ENCODE measurements at regions not wholly inside any gene's neighbourhood (a gene's known extent, or its start where the extent isn't known, plus 50 kb on each side); places are given as distances from the start of the nearest gene placed in this dataset.

- Mint-ChIP-seq H3K36me3 (ENCODE audit: low read depth) (peaks cover 7% of the 10 kb centered on the region), H3K4me1 (ENCODE audit: low read depth) (peaks cover 8% of the 10 kb centered on the region), H3K27me3 (ENCODE audit: low read depth) (peaks cover 15% of the 10 kb centered on the region), H3K9me3 (peaks cover 21% of the 10 kb centered on the region), H3K4me3 (no peak overlapping the region), H3K27ac (no peak overlapping the region)
- CTCF ChIA-PET: no interaction called here
- intact Hi-C loops (cut with micrococcal nuclease): no loop called here
- no peak for DNase-seq
Observed at GRCh38 chr7:155184923-155185322, 112.8 kb upstream of the INSIG1 start.

GRCh38 chr7:155187061-155187785, 110.5 kb upstream of the INSIG1 start:
- CTCF ChIA-PET: interaction anchor here (1.0 to 1.2 kb wide), 3 partner anchors 10 to 158 kb away, joined by 3 read pairs; no protein-coding TSS in a partner anchor
- Mint-ChIP-seq H3K27ac (no peak overlapping the region), H3K4me3 (no peak overlapping the region), H3K4me1 (ENCODE audit: low read depth) (peaks cover 11% of the 10 kb centered on the region), H3K36me3 (ENCODE audit: low read depth) (peaks cover 7% of the 10 kb centered on the region), H3K9me3 (peaks cover 21% of the 10 kb centered on the region), H3K27me3 (ENCODE audit: low read depth) (peaks cover 12% of the 10 kb centered on the region)
- no peak for DNase-seq
- intact Hi-C loops (cut with micrococcal nuclease): no loop called here

GRCh38 chr7:155188357-155188756, 109.3 kb upstream of the INSIG1 start:
- DNase-seq: no peak
- H3K4me1 Mint-ChIP-seq (ENCODE audit: low read depth): peaks cover 11% of the 10 kb centered on the region
- peaks cover 18% of the 10 kb centered on the region for H3K27me3 Mint-ChIP-seq (ENCODE audit: low read depth)
- CTCF ChIA-PET: interaction anchor here (1.5 kb wide), 1 partner anchor 169 kb away, joined by 4 read pairs; no protein-coding TSS in a partner anchor
- no peak overlapping the region for H3K4me3 Mint-ChIP-seq
- intact Hi-C loops (cut with micrococcal nuclease): no loop called here
- peaks cover 7% of the 10 kb centered on the region for H3K36me3 Mint-ChIP-seq (ENCODE audit: low read depth)
- no peak overlapping the region for H3K27ac Mint-ChIP-seq
- peaks cover 21% of the 10 kb centered on the region for H3K9me3 Mint-ChIP-seq

- DNase-seq: no peak
- Mint-ChIP-seq H3K27ac (no peak overlapping the region), H3K27me3 (ENCODE audit: low read depth) (peaks cover 18% of the 10 kb centered on the region)
Observed at GRCh38 chr7:155188821-155189581, 108.7 kb upstream of the INSIG1 start.

GRCh38 chr7:155189590-155189989, 108.1 kb upstream of the INSIG1 start:
- Mint-ChIP-seq H3K4me1 (ENCODE audit: low read depth) (peaks cover 11% of the 10 kb centered on the region), H3K4me3 (no peak overlapping the region), H3K36me3 (ENCODE audit: low read depth) (peaks cover 7% of the 10 kb centered on the region), H3K27me3 (ENCODE audit: low read depth) (peaks cover 15% of the 10 kb centered on the region), H3K9me3 (peaks cover 19% of the 10 kb centered on the region), H3K27ac (no peak overlapping the region)
- CTCF ChIA-PET: interaction anchor here (0.7 to 2.4 kb wide), 14 partner anchors 9 to 168 kb away, joined by 3 to 12 read pairs (median 4); no protein-coding TSS in a partner anchor
- no peak for DNase-seq
- intact Hi-C loops (cut with micrococcal nuclease): no loop called here

More at GRCh38 chr7:155188821-155189581, 108.7 kb upstream of the INSIG1 start:
- Mint-ChIP-seq H3K4me1 (ENCODE audit: low read depth) (peaks cover 11% of the 10 kb centered on the region), H3K9me3 (peaks cover 21% of the 10 kb centered on the region), H3K4me3 (no peak overlapping the region), H3K36me3 (ENCODE audit: low read depth) (peaks cover 7% of the 10 kb centered on the region)
- CTCF ChIA-PET: interaction anchor here (1.0 to 2.4 kb wide), 10 partner anchors 9 to 168 kb away, joined by 3 to 12 read pairs (median 4); no protein-coding TSS in a partner anchor
- intact Hi-C loops (cut with micrococcal nuclease): no loop called here

DNA sequence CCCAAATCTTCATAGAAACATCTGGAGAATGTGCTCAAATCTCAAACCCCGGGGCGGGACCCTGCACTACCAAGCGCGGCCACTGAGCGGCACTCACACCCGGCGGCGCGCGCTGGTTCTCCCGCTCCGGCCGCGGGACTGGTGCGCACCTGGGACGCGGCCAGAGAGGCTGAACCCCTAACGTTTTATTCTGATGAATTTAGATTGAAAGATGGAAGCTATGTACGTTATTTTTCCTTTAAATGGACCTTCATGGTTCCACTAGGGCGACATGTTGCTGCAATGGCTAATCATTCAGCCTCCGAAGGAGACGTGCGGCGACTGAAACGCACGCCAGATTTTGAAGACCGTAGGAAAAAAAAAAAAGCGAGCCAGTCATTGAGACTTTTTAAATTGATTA, 107.0 kb upstream of the INSIG1 start:
- Mint-ChIP-seq H3K27ac (no peak overlapping the region), H3K4me1 (ENCODE audit: low read depth) (peaks cover 11% of the 10 kb centered on the region), H3K27me3 (ENCODE audit: low read depth) (peaks cover 13% of the 10 kb centered on the region), H3K36me3 (ENCODE audit: low read depth) (peaks cover 1% of the 10 kb centered on the region), H3K9me3 (peaks cover 12% of the 10 kb centered on the region), H3K4me3 (no peak overlapping the region)
- intact Hi-C loops (cut with micrococcal nuclease): loop anchor here (1.0 to 5.0 kb wide), 7 partner anchors 15 to 278 kb away; no protein-coding TSS in a partner anchor
- CTCF ChIA-PET: interaction anchor here (0.7 to 2.4 kb wide), 9 partner anchors 10 to 166 kb away, joined by 4 to 12 read pairs (median 5); no protein-coding TSS in a partner anchor
- peak; percentile 69 for DNase-seq

GRCh38 chr7:155191137-155191536, 106.5 kb upstream of the INSIG1 start:
- Mint-ChIP-seq H3K4me1 (ENCODE audit: low read depth) (peaks cover 11% of the 10 kb centered on the region), H3K9me3 (peaks cover 11% of the 10 kb centered on the region), H3K27me3 (ENCODE audit: low read depth) (peaks cover 13% of the 10 kb centered on the region), H3K27ac (no peak overlapping the region), H3K36me3 (ENCODE audit: low read depth) (peaks cover 2% of the 10 kb centered on the region), H3K4me3 (no peak overlapping the region)
- CTCF ChIA-PET: interaction anchor here (0.7 to 2.4 kb wide), 6 partner anchors 14 to 154 kb away, joined by 4 to 12 read pairs (median 6); no protein-coding TSS in a partner anchor
- intact Hi-C loops (cut with micrococcal nuclease): loop anchor here (2.0 to 5.0 kb wide), 4 partner anchors 26 to 279 kb away; no protein-coding TSS in a partner anchor
- no peak for DNase-seq

DNA sequence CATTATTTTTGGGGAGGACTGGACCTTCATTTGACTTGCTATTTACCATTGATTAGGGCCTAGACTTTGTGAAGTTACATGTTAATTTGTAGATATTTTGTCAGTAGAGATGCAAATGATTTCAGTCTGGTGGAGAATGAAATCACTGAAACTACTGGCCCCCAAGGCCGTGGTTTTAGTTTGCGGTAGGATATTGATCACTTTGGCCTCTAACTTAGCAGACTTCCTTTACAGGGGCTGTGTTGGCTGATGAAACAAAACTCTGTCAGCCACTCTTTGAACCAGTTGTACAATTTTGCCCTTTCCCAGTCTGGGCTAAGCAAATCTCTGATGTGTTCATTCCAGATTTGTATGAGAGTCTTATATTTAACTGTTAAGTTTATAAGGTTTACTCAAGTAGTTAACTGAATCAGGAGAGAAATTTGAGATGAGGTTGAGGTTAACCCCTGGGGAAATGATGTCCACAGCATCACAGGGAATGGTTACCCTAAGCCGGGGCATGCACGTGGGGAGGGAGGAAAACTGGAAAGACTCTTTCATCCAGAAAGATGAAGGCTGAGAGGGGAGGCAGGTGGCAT, 105.7 kb upstream of the INSIG1 start:
- CTCF ChIA-PET: interaction anchor here (3.0 kb wide), 1 partner anchor 153 kb away, joined by 12 read pairs; no protein-coding TSS in a partner anchor
- Mint-ChIP-seq H3K4me1 (ENCODE audit: low read depth) (peaks cover 11% of the 10 kb centered on the region), H3K9me3 (peaks cover 16% of the 10 kb centered on the region), H3K36me3 (ENCODE audit: low read depth) (peaks cover 5% of the 10 kb centered on the region), H3K4me3 (no peak overlapping the region), H3K27ac (no peak overlapping the region), H3K27me3 (ENCODE audit: low read depth) (peaks cover 14% of the 10 kb centered on the region)
- no peak for DNase-seq
- intact Hi-C loops (cut with micrococcal nuclease): loop anchor here (2.0 to 5.0 kb wide), 4 partner anchors 25 to 280 kb away; no protein-coding TSS in a partner anchor

- CTCF ChIA-PET: interaction anchor here (1.5 to 3.0 kb wide), 2 partner anchors 103 to 152 kb away, joined by 3 to 12 read pairs; no protein-coding TSS in a partner anchor
- Mint-ChIP-seq H3K4me1 (ENCODE audit: low read depth) (peaks cover 16% of the 10 kb centered on the region), H3K27ac (no peak overlapping the region), H3K27me3 (ENCODE audit: low read depth) (peaks cover 14% of the 10 kb centered on the region), H3K4me3 (no peak overlapping the region), H3K9me3 (peaks cover 20% of the 10 kb centered on the region), H3K36me3 (ENCODE audit: low read depth) (peaks cover 5% of the 10 kb centered on the region)
- intact Hi-C loops (cut with micrococcal nuclease): loop anchor here (5.0 kb wide), 3 partner anchors 59 to 281 kb away; no protein-coding TSS in a partner anchor
- DNase-seq: no peak
Observed at GRCh38 chr7:155192961-155193640, 104.6 kb upstream of the INSIG1 start.

DNA sequence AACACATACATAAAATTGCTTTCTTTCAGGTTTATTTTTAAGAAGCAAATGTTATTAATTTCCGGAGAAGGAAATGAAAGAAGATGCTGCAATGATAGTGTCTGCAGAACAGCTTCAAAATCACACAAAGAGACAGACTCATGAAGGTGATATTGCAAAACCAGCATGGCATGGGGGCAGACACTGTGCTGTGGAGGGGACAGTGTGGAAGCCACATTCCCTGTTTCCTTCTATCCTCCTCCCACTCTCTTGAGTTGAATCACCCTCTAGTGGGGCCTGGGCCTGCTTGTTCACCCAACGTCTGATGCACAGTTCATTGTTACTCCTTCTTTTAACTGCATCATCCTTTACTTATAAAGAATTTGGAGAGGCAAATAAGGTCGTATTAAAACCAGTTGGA, 104.0 kb upstream of the INSIG1 start:
- no peak overlapping the region for H3K27ac Mint-ChIP-seq
- CTCF ChIA-PET: interaction anchor here (1.5 to 3.0 kb wide), 2 partner anchors 103 to 151 kb away, joined by 3 to 12 read pairs; no protein-coding TSS in a partner anchor
- peaks cover 20% of the 10 kb centered on the region for H3K9me3 Mint-ChIP-seq
- no peak overlapping the region for H3K4me3 Mint-ChIP-seq
- peaks cover 12% of the 10 kb centered on the region for H3K27me3 Mint-ChIP-seq (ENCODE audit: low read depth)
- H3K36me3 Mint-ChIP-seq (ENCODE audit: low read depth): peaks cover 5% of the 10 kb centered on the region
- no peak for DNase-seq
- peaks cover 17% of the 10 kb centered on the region for H3K4me1 Mint-ChIP-seq (ENCODE audit: low read depth)
- intact Hi-C loops (cut with micrococcal nuclease): loop anchor here (5.0 kb wide), 3 partner anchors 59 to 281 kb away; no protein-coding TSS in a partner anchor

GRCh38 chr7:155194382-155195140, 103.1 kb upstream of the INSIG1 start:
- Mint-ChIP-seq H3K4me1 (ENCODE audit: low read depth) (peaks cover 23% of the 10 kb centered on the region), H3K4me3 (no peak overlapping the region), H3K27ac (no peak overlapping the region), H3K27me3 (ENCODE audit: low read depth) (peaks cover 10% of the 10 kb centered on the region), H3K36me3 (ENCODE audit: low read depth) (peaks cover 5% of the 10 kb centered on the region), H3K9me3 (peaks cover 20% of the 10 kb centered on the region)
- intact Hi-C loops (cut with micrococcal nuclease): loop anchor here (5.0 kb wide), 3 partner anchors 58 to 282 kb away; no protein-coding TSS in a partner anchor
- CTCF ChIA-PET: interaction anchor here (3.0 kb wide), 1 partner anchor 150 kb away, joined by 12 read pairs; no protein-coding TSS in a partner anchor
- DNase-seq: no peak
